ENCODE measurements at regions not wholly inside any gene's neighbourhood (a gene's known extent, or its start where the extent isn't known, plus 50 kb on each side); places are given as distances from the start of the nearest gene placed in this dataset.

- peak in 5 of 8 donors; percentile 17 to 56 (median 31) for ATAC-seq
- no peaks in the 10 kb centered on the region for H3K36me3 ChIP-seq
- intact Hi-C loops (cut with DNase I), result no loop called here
- WGBS, 2 donors, result 78 to 80% methylated on average over 21 of the region's 21 CpGs
- TF ChIP-seq, protein P1, sequence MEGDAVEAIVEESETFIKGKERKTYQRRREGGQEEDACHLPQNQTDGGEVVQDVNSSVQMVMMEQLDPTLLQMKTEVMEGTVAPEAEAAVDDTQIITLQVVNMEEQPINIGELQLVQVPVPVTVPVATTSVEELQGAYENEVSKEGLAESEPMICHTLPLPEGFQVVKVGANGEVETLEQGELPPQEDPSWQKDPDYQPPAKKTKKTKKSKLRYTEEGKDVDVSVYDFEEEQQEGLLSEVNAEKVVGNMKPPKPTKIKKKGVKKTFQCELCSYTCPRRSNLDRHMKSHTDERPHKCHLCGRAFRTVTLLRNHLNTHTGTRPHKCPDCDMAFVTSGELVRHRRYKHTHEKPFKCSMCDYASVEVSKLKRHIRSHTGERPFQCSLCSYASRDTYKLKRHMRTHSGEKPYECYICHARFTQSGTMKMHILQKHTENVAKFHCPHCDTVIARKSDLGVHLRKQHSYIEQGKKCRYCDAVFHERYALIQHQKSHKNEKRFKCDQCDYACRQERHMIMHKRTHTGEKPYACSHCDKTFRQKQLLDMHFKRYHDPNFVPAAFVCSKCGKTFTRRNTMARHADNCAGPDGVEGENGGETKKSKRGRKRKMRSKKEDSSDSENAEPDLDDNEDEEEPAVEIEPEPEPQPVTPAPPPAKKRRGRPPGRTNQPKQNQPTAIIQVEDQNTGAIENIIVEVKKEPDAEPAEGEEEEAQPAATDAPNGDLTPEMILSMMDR (IDR thresholded peaks at IDR 0.05), result no peak
- H3K27ac ChIP-seq, result no peak overlapping the region
- peaks cover 0 to 10% (median 0%) of the 10 kb centered on the region in 7 donors for H3K27me3 ChIP-seq
- no peak overlapping the region for H3K4me3 ChIP-seq
- peak; percentile 31 to 55 for DNase-seq
- no peaks in the 10 kb centered on the region for H3K9me3 ChIP-seq
- peaks cover 3 to 32% (median 11%) of the 10 kb centered on the region in 9 donors for H3K4me1 ChIP-seq
These were observed 68.0 kb upstream of the FAM20C start for GRCh38 chr7:124130-124949.

DNA sequence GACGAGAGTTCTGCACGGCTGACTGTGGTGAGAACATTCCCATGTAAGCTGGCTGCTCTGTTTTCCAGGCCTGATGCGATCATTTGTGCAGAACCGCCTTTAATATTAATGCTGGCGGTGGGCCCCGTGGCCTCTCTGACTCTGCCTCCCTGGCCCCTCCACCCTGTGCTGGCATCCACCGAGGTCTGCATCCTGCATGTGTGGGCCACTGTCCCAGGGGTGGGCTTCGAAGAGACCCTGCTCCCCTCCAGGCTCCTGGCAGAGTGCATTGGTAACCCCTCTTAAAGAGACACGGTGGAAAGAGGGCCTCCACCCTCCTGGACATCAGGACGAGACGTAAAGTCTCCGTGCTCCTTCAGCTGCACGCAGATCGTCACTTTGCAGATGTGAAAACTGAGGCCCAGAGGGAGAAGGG lies 67.3 kb upstream of the FAM20C start:
- TF ChIP-seq, protein P1 (IDR thresholded peaks at IDR 0.05), result no peak
- ATAC-seq, result no peak
- intact Hi-C loops (cut with DNase I), result no loop called here
- no peak overlapping the region for H3K4me3 ChIP-seq
- DNase-seq, result no peak
- whole genome bisulfite sequencing, 2 donors, result 75 to 86% methylated on average over 14 of the region's 14 CpGs
- no peaks in the 10 kb centered on the region for H3K9me3 ChIP-seq
- H3K4me1 ChIP-seq, result peaks cover 2 to 32% (median 11%) of the 10 kb centered on the region in 9 donors
- no peak overlapping the region for H3K27ac ChIP-seq
- peaks cover 0 to 10% (median 0%) of the 10 kb centered on the region in 7 donors for H3K27me3 ChIP-seq
- H3K36me3 ChIP-seq, result no peaks in the 10 kb centered on the region

DNA sequence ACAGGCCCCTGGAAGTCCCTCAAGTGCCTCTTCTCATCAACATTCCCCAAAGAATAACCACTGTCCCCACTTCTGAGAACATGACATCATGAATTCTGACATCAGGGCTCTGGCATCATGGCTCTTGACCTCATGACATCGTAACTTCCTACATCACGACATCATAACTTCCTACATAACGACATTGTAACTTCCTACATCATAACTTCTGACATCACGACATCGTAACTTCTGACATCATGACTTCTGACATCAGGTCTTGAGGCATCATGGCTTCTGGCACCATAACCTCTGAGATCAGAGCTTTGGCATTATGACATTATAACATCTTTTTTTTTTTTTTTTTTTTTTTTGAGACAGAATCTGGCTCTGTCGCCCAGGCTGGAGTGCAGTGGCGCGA lies 66.7 kb upstream of the FAM20C start:
- Histone ChIP-seq H3K9me3 (no peaks in the 10 kb centered on the region), H3K4me1 (peaks cover 0 to 32% (median 14%) of the 10 kb centered on the region in 9 donors), H3K36me3 (no peaks in the 10 kb centered on the region), H3K4me3 (no peak overlapping the region), H3K27me3 (peaks cover 0 to 6% (median 0%) of the 10 kb centered on the region in 7 donors), H3K27ac (no peak overlapping the region)
- 78 to 96% methylated on average over 5 to 8 of the region's 8 CpGs for WGBS, 2 donors
- no peak for ATAC-seq
- TF ChIP-seq, protein P1 (IDR thresholded peaks at IDR 0.05), result no peak
- DNase-seq, result no peak
- intact Hi-C loops (cut with DNase I), result no loop called here

DNA sequence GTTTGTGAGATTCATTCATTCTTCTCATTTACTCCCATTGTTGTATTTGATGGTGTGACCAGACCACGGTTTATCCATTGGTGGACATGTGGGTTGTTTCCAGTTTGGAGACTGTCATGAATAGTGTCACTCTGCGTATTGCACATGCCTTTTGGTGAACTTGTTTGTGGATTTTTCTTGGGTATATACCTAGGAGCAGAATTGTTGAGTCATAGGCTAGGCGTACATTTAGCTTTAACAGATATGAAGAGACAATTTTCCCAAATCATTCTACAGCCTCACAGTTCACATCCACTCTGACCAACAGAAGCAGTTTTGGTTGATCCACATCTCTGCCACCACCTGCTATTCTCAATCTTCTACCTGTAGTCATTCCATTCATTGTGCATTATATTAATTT lies 66.0 kb upstream of the FAM20C start:
- Histone ChIP-seq H3K27me3 (peaks cover 0 to 3% (median 0%) of the 10 kb centered on the region in 7 donors), H3K4me3 (no peak overlapping the region), H3K4me1 (peaks cover 4 to 37% (median 21%) of the 10 kb centered on the region in 9 donors), H3K27ac (no peak overlapping the region), H3K9me3 (no peaks in the 10 kb centered on the region), H3K36me3 (no peaks in the 10 kb centered on the region)
- intact Hi-C loops (cut with DNase I), result no loop called here
- TF ChIP-seq, protein P1 (IDR thresholded peaks at IDR 0.05), result no peak
- DNase-seq (no peak), ATAC-seq (no peak)
- WGBS, 2 donors, result 96 to 100% methylated on average over 3 of the region's 3 CpGs
